GM23338 (cell line): ENCODE measurements at regions not wholly inside any gene's neighbourhood (a gene's known extent, or its start where the extent isn't known, plus 50 kb on each side); places are given as distances from the start of the nearest gene placed in this dataset.

Experiments used
- ATAC-seq: fragments of 200-7000 bp; cut with Tn5 transposase; 3 replicates; pipeline ENCODE4 v1.9.1; 2020
- DNase-seq: peaks from one replicate; pipeline ENCODE4 v3.0.0-alpha.2; 2015; ENCODE audit warnings: low spot score
- H2AFZ ChIP-seq: fragments of 200-600 bp; sonication (generic); 2 replicates; pipeline ENCODE4 v1.8.0; 2016; ENCODE audit warnings: antibody characterized with exemption, mild to moderate bottlenecking, moderate library complexity
- H3F3A ChIP-seq: fragments of 200-600 bp; sonication (generic); replicated peaks from 2 replicates; pipeline ENCODE4 v1.8.0; 2017; ENCODE audit warnings: antibody characterized with exemption, mixed run types, low read depth
- H3K27ac ChIP-seq: fragments of 200-600 bp; sonication (generic); 2 replicates; pipeline ENCODE4 v1.6.1; 2016; ENCODE audit warnings: low read depth
- H3K27me3 ChIP-seq: fragments of 200-600 bp; sonication (generic); 2 replicates; pipeline ENCODE4 v1.8.0; 2016; ENCODE audit warnings: mild to moderate bottlenecking, mixed run types, moderate library complexity; ENCODE audit not compliant: insufficient read depth
- H3K36me3 ChIP-seq: fragments of 200-600 bp; sonication (generic); 2 replicates; pipeline ENCODE4 v1.8.0; 2016; ENCODE audit warnings: mild to moderate bottlenecking; ENCODE audit not compliant: insufficient read depth
- H3K4me1 ChIP-seq: fragments of 200-600 bp; sonication (generic); 2 replicates; pipeline ENCODE4 v1.8.0; 2016; ENCODE audit warnings: mild to moderate bottlenecking, moderate library complexity; ENCODE audit not compliant: insufficient read depth
- H3K4me2 ChIP-seq: fragments of 200-600 bp; sonication (generic); 2 replicates; pipeline ENCODE4 v1.7.1; 2017; ENCODE audit warnings: mixed run types
- H3K4me3 ChIP-seq: fragments of 200-600 bp; sonication (generic); 2 replicates; pipeline ENCODE4 v1.6.1; 2016; ENCODE audit warnings: mixed run types
- H3K79me2 ChIP-seq: fragments of 200-600 bp; sonication (generic); replicated peaks from 2 replicates; pipeline ENCODE4 v1.8.0; 2017; ENCODE audit warnings: mild to moderate bottlenecking; ENCODE audit not compliant: insufficient read depth
- H3K9me2 ChIP-seq: fragments of 200-600 bp; sonication (generic); 2 replicates; pipeline ENCODE4 v1.8.0; 2017; ENCODE audit not compliant: insufficient read depth
- H4K20me1 ChIP-seq: fragments of 200-600 bp; sonication (generic); replicated peaks from 2 replicates; pipeline ENCODE4 v1.8.0; 2017; ENCODE audit warnings: mild to moderate bottlenecking; ENCODE audit not compliant: insufficient read depth
- H3K27ac Mint-ChIP-seq: 2 replicates; pipeline ENCODE4 v1.8.0; 2020; ENCODE audit warnings: inconsistent platforms, mild to moderate bottlenecking, moderate library complexity, mixed read lengths
- H3K27me3 Mint-ChIP-seq: 3 replicates; pipeline ENCODE4 v1.8.0; 2022; ENCODE audit warnings: low read depth, mild to moderate bottlenecking, moderate library complexity, mixed read lengths, inconsistent platforms; ENCODE audit not compliant: insufficient read depth, poor library complexity
- H3K36me3 Mint-ChIP-seq: 3 replicates; pipeline ENCODE4 v1.8.0; 2021; ENCODE audit warnings: low read depth, mild to moderate bottlenecking, inconsistent platforms, moderate library complexity, mixed read lengths
- H3K4me1 Mint-ChIP-seq: 3 replicates; pipeline ENCODE4 v1.8.0; 2020; ENCODE audit warnings: mild to moderate bottlenecking, inconsistent platforms, mixed read lengths
- H3K4me3 Mint-ChIP-seq: 3 replicates; pipeline ENCODE4 v1.8.0; 2021; ENCODE audit warnings: moderate library complexity, mild to moderate bottlenecking, inconsistent platforms, mixed read lengths
- H3K9me3 Mint-ChIP-seq: 3 replicates; pipeline ENCODE4 v1.8.0; 2020; ENCODE audit warnings: moderate library complexity, mild to moderate bottlenecking, inconsistent platforms, mixed read lengths
- CREB1 ChIP-seq: fragments of 250-450 bp; sonication (Bioruptor Pico); IDR thresholded peaks from 2 replicates; pipeline ENCODE4 v1.5.0; 2020; ENCODE audit warnings: low read depth, mild to moderate bottlenecking, moderate library complexity
- CTCF ChIP-seq, 2 experiments: fragments of 200-600 bp in 1 of 2; sonication (generic) in 1 of 2; conservative IDR thresholded peaks; 2 replicates each; pipeline versions ENCODE4 v1.5.1 to v1.6.1; 2016 to 2017; ENCODE audit warnings: antibody characterized with exemption in 2 of 2, low read depth in 2 of 2, mild to moderate bottlenecking in 2 of 2, moderate library complexity in 1 of 2
- ETS1 ChIP-seq: IDR thresholded peaks from 2 replicates; pipeline ENCODE4 v1.6.1; 2016; ENCODE audit warnings: antibody characterized with exemption
- EZH2 ChIP-seq: fragments of 200-600 bp; sonication (generic); IDR thresholded peaks from one replicate; pipeline ENCODE4 v1.8.0; 2017; ENCODE audit warnings: antibody characterized with exemption, mild to moderate bottlenecking, low read depth; ENCODE audit not compliant: unreplicated experiment
- EZH2phosphoT487 ChIP-seq: fragments of 200-600 bp; sonication (generic); IDR thresholded peaks from one replicate; pipeline ENCODE4 v1.8.1; 2018; ENCODE audit warnings: antibody characterized with exemption; ENCODE audit not compliant: unreplicated experiment
- JUNB ChIP-seq: IDR thresholded peaks from one replicate; pipeline ENCODE4 v1.6.1; 2016; ENCODE audit warnings: antibody characterized with exemption; ENCODE audit not compliant: unreplicated experiment
- NANOG ChIP-seq: IDR thresholded peaks from 2 replicates; pipeline ENCODE4 v1.6.1; 2016; ENCODE audit warnings: antibody characterized with exemption, borderline replicate concordance
- REST ChIP-seq: IDR thresholded peaks from one replicate; pipeline ENCODE4 v1.6.1; 2018; ENCODE audit warnings: antibody characterized with exemption; ENCODE audit not compliant: unreplicated experiment
- STAT1 ChIP-seq: IDR thresholded peaks from one replicate; pipeline ENCODE4 v1.6.1; 2016; ENCODE audit warnings: antibody characterized with exemption; ENCODE audit not compliant: unreplicated experiment
- ZNF114 ChIP-seq: fragments of 250-450 bp; sonication (Bioruptor Pico); IDR thresholded peaks from 2 replicates; pipeline ENCODE4 v1.5.0; 2020; ENCODE audit warnings: mild to moderate bottlenecking, moderate library complexity
- ZNF331 ChIP-seq: fragments of 250-450 bp; sonication (Bioruptor Pico); IDR thresholded peaks from 2 replicates; pipeline ENCODE4 v1.5.0; 2020; ENCODE audit warnings: low read depth, mild to moderate bottlenecking, moderate library complexity

DNA sequence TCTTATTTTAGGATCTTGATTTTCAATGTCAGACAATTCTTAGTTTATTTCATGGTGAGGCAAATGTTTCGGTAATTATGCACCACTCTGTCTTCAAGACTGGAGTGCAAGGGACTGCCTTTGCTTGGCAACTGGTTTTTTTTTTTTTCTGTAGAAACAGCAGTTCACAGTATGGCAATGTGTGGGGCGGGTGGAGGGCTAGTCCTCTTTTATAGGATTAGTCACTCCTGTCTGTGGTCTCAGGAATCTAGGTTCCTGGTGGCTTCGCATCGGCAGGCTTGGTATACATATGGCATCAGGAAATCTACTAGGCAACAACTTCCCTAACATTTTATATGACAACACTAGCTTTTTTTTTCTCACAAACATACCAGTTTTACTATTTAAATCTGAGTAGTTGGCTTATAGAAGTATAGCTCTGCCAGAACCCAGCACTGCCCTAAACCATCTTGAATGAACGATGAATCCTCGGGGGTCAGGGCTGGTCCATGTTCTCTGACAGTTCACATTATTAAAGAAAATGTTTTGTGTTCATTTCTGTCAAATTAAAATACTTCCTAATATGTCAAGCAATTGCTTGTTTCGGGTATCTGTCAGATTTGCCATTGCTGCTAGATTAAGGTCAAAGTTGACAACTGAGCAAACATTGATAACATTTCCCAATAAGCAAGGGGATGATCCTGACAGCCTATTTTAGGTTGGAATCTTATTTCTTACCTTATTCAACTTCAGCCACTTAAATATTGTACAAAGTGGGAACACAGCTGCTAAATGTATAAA lies 289.7 kb upstream of the VSTM2A start (continued):
- TF ChIP-seq CTCF (conservative IDR thresholded peaks at IDR 0.05; ENCODE audit: low read depth in 2 of 2) (no peak), NANOG (no peak), ETS1 (no peak), REST (no peak), EZH2 (no peak), STAT1 (no peak), EZH2phosphoT487 (no peak)

DNA sequence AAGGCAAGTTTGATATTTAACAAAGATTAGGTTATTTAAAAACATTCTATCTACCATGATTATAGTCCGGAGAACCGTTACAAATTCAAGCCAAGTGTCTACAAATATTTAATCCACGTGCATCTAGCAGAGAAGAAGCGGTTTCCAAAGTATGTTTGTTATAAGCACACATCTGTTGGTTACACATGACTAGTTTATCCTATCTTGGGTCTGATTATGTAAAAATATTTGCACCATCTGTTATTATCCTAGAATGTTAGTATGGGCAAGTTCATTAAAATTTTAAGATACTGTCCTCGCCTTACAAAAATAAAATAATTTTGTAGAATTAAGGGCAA lies 289.2 kb upstream of the VSTM2A start:
- no peaks in the 10 kb centered on the region for H3K36me3 Mint-ChIP-seq
- Histone ChIP-seq H4K20me1 (no peaks in the 10 kb centered on the region), H3K9me2 (no peaks in the 10 kb centered on the region), H3K27ac (no peak overlapping the region), H3K79me2 (no peaks in the 10 kb centered on the region), H3K36me3 (no peaks in the 10 kb centered on the region), H3K4me3 (no peak overlapping the region), H3K4me2 (no peak overlapping the region), H3K4me1 (no peaks in the 10 kb centered on the region), H3K27me3 (no peaks in the 10 kb centered on the region), H2AFZ (no peak overlapping the region), H3F3A (no peaks in the 10 kb centered on the region)
- TF ChIP-seq ETS1 (no peak), JUNB (no peak), ZNF331 (CRISPR knock-in tag) (no peak), STAT1 (no peak), EZH2 (no peak), REST (no peak), CREB1 (no peak), ZNF114 (no peak), EZH2phosphoT487 (no peak), CTCF (conservative IDR thresholded peaks at IDR 0.05; ENCODE audit: low read depth in 2 of 2) (no peak)
- no peak for ATAC-seq
- H3K27me3 Mint-ChIP-seq: peaks cover 2% of the 10 kb centered on the region
- no peak overlapping the region for H3K4me3 Mint-ChIP-seq
- no peaks in the 10 kb centered on the region for H3K9me3 Mint-ChIP-seq
- no peaks in the 10 kb centered on the region for H3K4me1 Mint-ChIP-seq
- DNase-seq: no peak
- H3K27ac Mint-ChIP-seq: no peak overlapping the region
